VCaP (cell line): ENCODE measurements at regions not wholly inside any gene's neighbourhood (a gene's known extent, or its start where the extent isn't known, plus 50 kb on each side); places are given as distances from the start of the nearest gene placed in this dataset.

Source experiments
- H3K27ac ChIP-seq: fragments of 450-650 bp; 2 replicates; pipeline ENCODE4 v1.5.1; 2017
- CTCF ChIP-seq: fragments of 450-650 bp; conservative IDR thresholded peaks from 2 replicates; pipeline ENCODE4 v1.5.1; 2017; ENCODE audit warnings: mild to moderate bottlenecking, moderate library complexity

- no peak overlapping the region for H3K27ac ChIP-seq
- no peak for TF ChIP-seq CTCF
Measured at GRCh38 chr3:102790747-102791325, 356.0 kb downstream of the ZPLD1 start.

GRCh38 chr3:102791641-102792589, 357.1 kb downstream of the ZPLD1 start:
- no peak for TF ChIP-seq CTCF

GRCh38 chr3:102796804-102797203, 362.0 kb downstream of the ZPLD1 start:
- no peak overlapping the region for H3K27ac ChIP-seq
- no peak for TF ChIP-seq CTCF

More at GRCh38 chr3:102791641-102792589, 357.1 kb downstream of the ZPLD1 start:
- H3K27ac ChIP-seq: no peak overlapping the region

GRCh38 chr3:102802819-102803420, 368.1 kb downstream of the ZPLD1 start:
- no peak overlapping the region for H3K27ac ChIP-seq
- no peak for TF ChIP-seq CTCF

GRCh38 chr3:102810937-102811336, 376.1 kb downstream of the ZPLD1 start:
- TF ChIP-seq CTCF: no peak
- H3K27ac ChIP-seq: no peak overlapping the region

- H3K27ac ChIP-seq: no peak overlapping the region
- no peak for TF ChIP-seq CTCF
Measured at GRCh38 chr3:102826636-102827035, 391.8 kb downstream of the ZPLD1 start.

GRCh38 chr3:102827386-102827785, 392.6 kb downstream of the ZPLD1 start:
- no peak for TF ChIP-seq CTCF
- no peak overlapping the region for H3K27ac ChIP-seq
